HEK293 (cell line): ENCODE measurements at regions not wholly inside any gene's neighbourhood (a gene's known extent, or its start where the extent isn't known, plus 50 kb on each side); places are given as distances from the start of the nearest gene placed in this dataset.

Experiments used
- FEZF1 ChIP-seq: fragments of 450-650 bp; formaldehyde crosslinking; IDR thresholded peaks from 2 replicates; pipeline ENCODE4 v1.5.1; 2016; ENCODE audit warnings: missing biosample characterization, missing genetic modification characterization
- ZBTB10 ChIP-seq: fragments of 450-650 bp; formaldehyde crosslinking; IDR thresholded peaks from 2 replicates; pipeline ENCODE4 v1.5.1; 2016; ENCODE audit warnings: missing biosample characterization, missing genetic modification characterization
- ZBTB8A ChIP-seq: fragments of 450-650 bp; formaldehyde crosslinking; IDR thresholded peaks from 2 replicates; pipeline ENCODE4 v1.5.1; 2016; ENCODE audit warnings: missing biosample characterization, missing genetic modification characterization
- ZNF121 ChIP-seq: fragments of 450-650 bp; formaldehyde crosslinking; IDR thresholded peaks from 2 replicates; pipeline ENCODE4 v1.5.1; 2016; ENCODE audit warnings: missing biosample characterization, missing genetic modification characterization
- ZNF23 ChIP-seq: fragments of 450-650 bp; formaldehyde crosslinking; IDR thresholded peaks from 2 replicates; pipeline ENCODE4 v1.5.1; 2016; ENCODE audit warnings: missing biosample characterization, missing genetic modification characterization, borderline replicate concordance
- ZNF26 ChIP-seq: fragments of 450-650 bp; formaldehyde crosslinking; IDR thresholded peaks from 2 replicates; pipeline ENCODE4 v1.5.1; 2016; ENCODE audit warnings: missing biosample characterization, missing genetic modification characterization
- ZNF274 ChIP-seq, 2 experiments: fragments of 200-500 bp in 1 of 2; fragments of 450-650 bp in 1 of 2; sonication (Bioruptor generic) in 1 of 2; formaldehyde crosslinking in 1 of 2; IDR thresholded peaks; 2 replicates each; pipeline versions ENCODE4 v1.5.1 to v1.6.1; 2014 to 2016; ENCODE audit warnings: borderline replicate concordance in 1 of 2, inconsistent platforms in 1 of 2, low read length in 1 of 2, missing biosample characterization in 1 of 2, missing genetic modification characterization in 1 of 2
- ZNF391 ChIP-seq: fragments of 450-650 bp; formaldehyde crosslinking; IDR thresholded peaks from 2 replicates; pipeline ENCODE4 v1.5.1; 2016; ENCODE audit warnings: low read depth, missing biosample characterization, missing genetic modification characterization, borderline replicate concordance
- ZNF645 ChIP-seq: fragments of 450-650 bp; formaldehyde crosslinking; IDR thresholded peaks from 2 replicates; pipeline ENCODE4; 2016; ENCODE audit warnings: missing biosample characterization, missing genetic modification characterization
- ZSCAN4 ChIP-seq: fragments of 450-650 bp; formaldehyde crosslinking; IDR thresholded peaks from 2 replicates; pipeline ENCODE4 v1.5.1; 2017; ENCODE audit warnings: missing biosample characterization, missing genetic modification characterization
- TF ChIP-seq, protein P1 (sequence below): fragments of 450-650 bp; formaldehyde crosslinking; IDR thresholded peaks from 2 replicates; pipeline ENCODE4 v1.5.1; 2016; ENCODE audit warnings: missing biosample characterization, missing genetic modification characterization
- TF ChIP-seq, protein P2 (sequence below): fragments of 450-650 bp; formaldehyde crosslinking; IDR thresholded peaks from 2 replicates; pipeline ENCODE4 v1.5.1; 2016; ENCODE audit warnings: missing biosample characterization, missing genetic modification characterization

DNA sequence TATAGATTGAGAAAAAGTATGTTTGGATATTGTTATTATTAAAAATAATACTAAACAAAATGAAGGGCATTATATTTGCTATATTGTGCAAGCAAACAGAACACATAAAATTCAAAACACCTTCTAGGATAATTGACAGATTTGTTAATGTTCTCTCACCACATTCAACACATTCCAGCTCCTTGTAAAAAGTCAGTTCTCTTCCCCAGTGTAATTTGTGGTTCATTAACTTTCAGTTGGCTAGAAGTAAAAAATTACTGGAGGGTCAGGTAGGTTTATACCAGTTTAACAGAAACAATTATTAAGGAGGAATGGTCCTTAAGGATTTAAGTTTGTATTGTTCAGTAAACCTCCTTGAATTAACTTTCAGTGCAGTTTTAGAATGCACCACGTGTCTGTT lies 1235.3 kb upstream of the ADGRL2 start:
- TF ChIP-seq FEZF1 (tag by site-specific recombination) (no peak), ZBTB10 (tag by site-specific recombination) (no peak), ZNF274 (IDR thresholded peaks at IDR 0.05; ENCODE audit: low read length) (no peak), ZNF274 (tag by site-specific recombination; IDR thresholded peaks at IDR 0.05; ENCODE audit: borderline replicate concordance) (no peak), ZNF26 (tag by site-specific recombination) (no peak), ZBTB8A (no peak), ZNF121 (no peak), ZNF23 (no peak), ZSCAN4 (tag by site-specific recombination) (no peak), ZNF645 (tag by site-specific recombination) (no peak), ZNF391 (tag by site-specific recombination) (no peak)
- TF ChIP-seq, protein P1, sequence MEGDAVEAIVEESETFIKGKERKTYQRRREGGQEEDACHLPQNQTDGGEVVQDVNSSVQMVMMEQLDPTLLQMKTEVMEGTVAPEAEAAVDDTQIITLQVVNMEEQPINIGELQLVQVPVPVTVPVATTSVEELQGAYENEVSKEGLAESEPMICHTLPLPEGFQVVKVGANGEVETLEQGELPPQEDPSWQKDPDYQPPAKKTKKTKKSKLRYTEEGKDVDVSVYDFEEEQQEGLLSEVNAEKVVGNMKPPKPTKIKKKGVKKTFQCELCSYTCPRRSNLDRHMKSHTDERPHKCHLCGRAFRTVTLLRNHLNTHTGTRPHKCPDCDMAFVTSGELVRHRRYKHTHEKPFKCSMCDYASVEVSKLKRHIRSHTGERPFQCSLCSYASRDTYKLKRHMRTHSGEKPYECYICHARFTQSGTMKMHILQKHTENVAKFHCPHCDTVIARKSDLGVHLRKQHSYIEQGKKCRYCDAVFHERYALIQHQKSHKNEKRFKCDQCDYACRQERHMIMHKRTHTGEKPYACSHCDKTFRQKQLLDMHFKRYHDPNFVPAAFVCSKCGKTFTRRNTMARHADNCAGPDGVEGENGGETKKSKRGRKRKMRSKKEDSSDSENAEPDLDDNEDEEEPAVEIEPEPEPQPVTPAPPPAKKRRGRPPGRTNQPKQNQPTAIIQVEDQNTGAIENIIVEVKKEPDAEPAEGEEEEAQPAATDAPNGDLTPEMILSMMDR = no peak
- TF ChIP-seq, protein P2, sequence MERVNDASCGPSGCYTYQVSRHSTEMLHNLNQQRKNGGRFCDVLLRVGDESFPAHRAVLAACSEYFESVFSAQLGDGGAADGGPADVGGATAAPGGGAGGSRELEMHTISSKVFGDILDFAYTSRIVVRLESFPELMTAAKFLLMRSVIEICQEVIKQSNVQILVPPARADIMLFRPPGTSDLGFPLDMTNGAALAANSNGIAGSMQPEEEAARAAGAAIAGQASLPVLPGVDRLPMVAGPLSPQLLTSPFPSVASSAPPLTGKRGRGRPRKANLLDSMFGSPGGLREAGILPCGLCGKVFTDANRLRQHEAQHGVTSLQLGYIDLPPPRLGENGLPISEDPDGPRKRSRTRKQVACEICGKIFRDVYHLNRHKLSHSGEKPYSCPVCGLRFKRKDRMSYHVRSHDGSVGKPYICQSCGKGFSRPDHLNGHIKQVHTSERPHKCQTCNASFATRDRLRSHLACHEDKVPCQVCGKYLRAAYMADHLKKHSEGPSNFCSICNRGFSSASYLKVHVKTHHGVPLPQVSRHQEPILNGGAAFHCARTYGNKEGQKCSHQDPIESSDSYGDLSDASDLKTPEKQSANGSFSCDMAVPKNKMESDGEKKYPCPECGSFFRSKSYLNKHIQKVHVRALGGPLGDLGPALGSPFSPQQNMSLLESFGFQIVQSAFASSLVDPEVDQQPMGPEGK (tag by site-specific recombination) = no peak
